ENCODE measurements at regions not wholly inside any gene's neighbourhood (a gene's known extent, or its start where the extent isn't known, plus 50 kb on each side); places are given as distances from the start of the nearest gene placed in this dataset.

DNA sequence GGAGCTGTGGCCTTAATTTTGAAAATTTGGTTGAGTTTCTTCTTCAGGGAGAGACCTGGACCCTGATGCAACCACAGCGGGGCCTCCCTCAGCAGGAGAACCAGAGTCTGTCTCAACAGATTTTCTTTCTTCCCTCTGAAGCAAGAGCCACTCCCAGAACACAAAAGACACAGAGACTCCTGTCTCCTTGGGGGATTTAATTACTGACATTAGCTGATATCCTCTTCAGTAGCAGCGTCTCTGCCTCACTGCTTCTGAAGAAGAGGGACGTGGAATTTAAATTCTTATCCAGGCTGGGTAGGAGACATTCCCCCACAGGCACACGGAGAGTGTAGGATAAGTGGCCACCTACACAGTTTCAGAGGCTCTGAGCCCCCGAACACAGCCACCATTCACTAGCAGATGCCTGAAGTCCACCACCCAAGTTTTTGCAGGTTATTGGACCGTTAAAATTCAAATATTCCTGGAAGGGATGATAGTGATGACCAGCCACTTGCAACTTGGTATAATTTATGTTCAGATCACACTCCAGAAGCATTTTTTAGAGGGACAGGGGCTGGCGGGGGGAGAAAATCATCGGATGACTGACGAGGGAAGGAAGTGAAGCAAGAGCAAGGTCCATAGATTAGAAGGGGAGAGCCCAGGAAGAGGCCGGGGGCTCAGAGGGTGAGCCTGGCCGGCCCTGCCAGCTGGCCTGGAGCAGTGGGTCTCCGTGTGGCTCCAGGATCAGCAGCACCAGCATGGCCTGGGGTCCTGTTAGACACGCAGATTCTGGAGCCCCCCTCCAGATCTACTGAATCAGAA lies 109.7 kb downstream of the BDH1 start:
- H3K36me3 ChIP-seq: no peaks in the 10 kb centered on the region
- H3K4me3 ChIP-seq: no peak overlapping the region
- no peaks in the 10 kb centered on the region for H3K9me3 ChIP-seq
- WGBS: 86% methylated on average over 11 of the region's 13 CpGs
- intact Hi-C loops (cut with DNase I): no loop called here
- H3K27ac ChIP-seq (replicated peaks in 1 of 4): no peak overlapping the region
- peaks cover 0 to 24% (median 0%) of the 10 kb centered on the region in 4 donors for H3K27me3 ChIP-seq
- H3K4me1 ChIP-seq: no peaks in the 10 kb centered on the region
- TF ChIP-seq POLR2A (IDR thresholded peaks at IDR 0.05; ENCODE audit: low read depth) (no peak), POLR2AphosphoS5 (IDR thresholded peaks at IDR 0.05) (no peak)
- DNase-seq (ENCODE audit: extremely low spot score): no peak

DNA sequence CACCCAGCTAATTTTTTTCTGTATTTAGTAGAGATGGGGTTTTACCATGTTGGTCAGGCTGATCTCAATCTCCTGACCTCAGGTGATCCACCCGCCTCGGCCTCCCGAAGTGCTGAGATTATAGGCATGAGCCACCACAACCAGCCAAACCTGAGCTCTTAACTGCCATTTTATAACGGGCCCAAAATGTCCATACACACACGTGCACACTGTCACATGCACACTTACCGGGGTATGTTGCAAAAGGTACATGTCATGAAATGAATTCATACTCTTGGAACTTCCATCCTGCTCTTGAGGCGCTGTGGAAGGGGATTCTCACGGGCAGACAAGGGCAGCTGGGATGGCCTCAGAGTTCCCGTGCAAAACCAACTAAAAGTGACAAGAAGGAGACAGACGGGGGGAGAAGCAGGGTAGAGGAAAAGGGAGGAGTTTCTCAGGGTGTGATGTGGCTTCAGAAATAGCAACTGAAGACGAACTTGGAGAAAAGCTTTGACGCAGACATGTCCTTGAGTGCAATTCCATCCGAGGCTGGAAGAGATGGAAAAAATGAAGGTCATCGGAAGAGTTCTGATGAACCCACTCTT lies 110.9 kb downstream of the BDH1 start:
- no peak for DNase-seq (ENCODE audit: extremely low spot score)
- H3K36me3 ChIP-seq: no peaks in the 10 kb centered on the region

DNA sequence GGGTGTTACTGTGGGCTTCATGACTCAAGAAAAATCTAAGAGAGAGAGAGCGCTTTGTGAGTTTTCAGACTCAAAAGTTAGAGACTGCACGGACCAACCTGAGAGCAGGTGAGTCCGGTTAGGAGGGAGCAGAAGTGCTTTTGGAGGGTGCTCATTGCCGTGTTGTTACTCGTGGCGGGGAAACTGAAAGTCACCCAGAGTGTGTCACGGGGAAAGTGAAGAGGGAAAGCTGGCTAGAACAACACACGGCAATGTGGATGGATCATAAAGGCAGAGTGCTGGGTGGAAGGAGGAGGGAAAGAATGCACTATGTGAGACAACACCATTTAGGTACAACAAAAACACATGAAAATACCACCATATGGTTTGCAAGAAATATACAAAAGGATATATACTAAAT lies 112.3 kb downstream of the BDH1 start:
- Histone ChIP-seq H3K27ac (replicated peaks in 1 of 4) (no peak overlapping the region), H3K36me3 (no peaks in the 10 kb centered on the region), H3K4me1 (no peaks in the 10 kb centered on the region), H3K9me3 (no peaks in the 10 kb centered on the region), H3K4me3 (no peak overlapping the region), H3K27me3 (peaks cover 0 to 48% (median 0%) of the 10 kb centered on the region in 4 donors)
- TF ChIP-seq POLR2A (IDR thresholded peaks at IDR 0.05; ENCODE audit: low read depth) (no peak), POLR2AphosphoS5 (IDR thresholded peaks at IDR 0.05) (no peak), EP300 (IDR thresholded peaks at IDR 0.05) (no peak)
- TF ChIP-seq, protein P1, sequence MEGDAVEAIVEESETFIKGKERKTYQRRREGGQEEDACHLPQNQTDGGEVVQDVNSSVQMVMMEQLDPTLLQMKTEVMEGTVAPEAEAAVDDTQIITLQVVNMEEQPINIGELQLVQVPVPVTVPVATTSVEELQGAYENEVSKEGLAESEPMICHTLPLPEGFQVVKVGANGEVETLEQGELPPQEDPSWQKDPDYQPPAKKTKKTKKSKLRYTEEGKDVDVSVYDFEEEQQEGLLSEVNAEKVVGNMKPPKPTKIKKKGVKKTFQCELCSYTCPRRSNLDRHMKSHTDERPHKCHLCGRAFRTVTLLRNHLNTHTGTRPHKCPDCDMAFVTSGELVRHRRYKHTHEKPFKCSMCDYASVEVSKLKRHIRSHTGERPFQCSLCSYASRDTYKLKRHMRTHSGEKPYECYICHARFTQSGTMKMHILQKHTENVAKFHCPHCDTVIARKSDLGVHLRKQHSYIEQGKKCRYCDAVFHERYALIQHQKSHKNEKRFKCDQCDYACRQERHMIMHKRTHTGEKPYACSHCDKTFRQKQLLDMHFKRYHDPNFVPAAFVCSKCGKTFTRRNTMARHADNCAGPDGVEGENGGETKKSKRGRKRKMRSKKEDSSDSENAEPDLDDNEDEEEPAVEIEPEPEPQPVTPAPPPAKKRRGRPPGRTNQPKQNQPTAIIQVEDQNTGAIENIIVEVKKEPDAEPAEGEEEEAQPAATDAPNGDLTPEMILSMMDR (IDR thresholded peaks at IDR 0.05): no peak
- intact Hi-C loops (cut with DNase I): no loop called here
- no peak for DNase-seq (ENCODE audit: extremely low spot score)
- 96% methylated on average over 8 of the region's 8 CpGs for WGBS

More for the DNA sequence above, 110.9 kb downstream of the BDH1 start:
- Histone ChIP-seq H3K4me3 (no peak overlapping the region), H3K4me1 (no peaks in the 10 kb centered on the region), H3K27me3 (peaks cover 0 to 34% (median 0%) of the 10 kb centered on the region in 4 donors), H3K27ac (replicated peaks in 1 of 4) (no peak overlapping the region), H3K9me3 (no peaks in the 10 kb centered on the region)
- intact Hi-C loops (cut with DNase I): no loop called here
- WGBS: 89% methylated on average over 12 of the region's 14 CpGs
- TF ChIP-seq POLR2AphosphoS5 (IDR thresholded peaks at IDR 0.05) (no peak), POLR2A (IDR thresholded peaks at IDR 0.05; ENCODE audit: low read depth) (no peak), EP300 (IDR thresholded peaks at IDR 0.05) (no peak)
- TF ChIP-seq, protein P1 (IDR thresholded peaks at IDR 0.05): no peak

DNA sequence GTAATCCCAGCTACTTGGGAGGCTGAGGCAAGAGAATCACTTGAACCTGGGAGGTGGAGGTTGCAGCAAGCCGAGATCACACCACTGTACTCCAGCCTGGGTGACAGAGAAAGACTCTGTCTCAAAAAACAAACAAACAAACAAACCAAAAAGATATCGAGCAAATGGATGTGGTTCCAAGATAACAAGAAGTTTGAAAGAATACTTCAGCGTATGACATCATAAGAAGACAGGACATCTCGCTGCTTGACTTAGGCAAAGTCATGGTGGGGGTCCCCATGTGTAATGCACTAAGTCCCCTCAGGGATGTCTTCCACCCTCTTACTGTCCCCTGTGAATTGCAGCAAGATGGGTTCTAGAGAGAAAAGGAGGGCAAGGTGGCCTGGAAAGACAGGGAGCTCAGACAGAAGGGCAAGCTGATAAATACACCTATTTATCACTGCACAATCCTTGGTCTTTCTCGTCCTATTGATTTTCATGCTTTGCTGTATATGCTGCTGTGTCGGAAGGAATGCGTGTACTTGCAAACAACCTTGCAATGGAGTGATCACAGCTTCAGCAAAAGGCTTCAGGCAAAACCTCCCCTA lies 115.0 kb downstream of the BDH1 start:
- Histone ChIP-seq H3K4me1 (no peaks in the 10 kb centered on the region), H3K27ac (replicated peaks in 1 of 4) (no peak overlapping the region), H3K4me3 (no peak overlapping the region), H3K36me3 (no peaks in the 10 kb centered on the region), H3K27me3 (peaks cover 0 to 36% (median 0%) of the 10 kb centered on the region in 4 donors), H3K9me3 (no peaks in the 10 kb centered on the region)
- intact Hi-C loops (cut with DNase I): no loop called here
- no peak for TF ChIP-seq POLR2AphosphoS5 (IDR thresholded peaks at IDR 0.05)
- no peak for TF ChIP-seq POLR2A (IDR thresholded peaks at IDR 0.05; ENCODE audit: low read depth)
- TF ChIP-seq, protein P1 (IDR thresholded peaks at IDR 0.05): no peak
- no peak for TF ChIP-seq EP300 (IDR thresholded peaks at IDR 0.05)
- no peak for DNase-seq (ENCODE audit: extremely low spot score)
- 87% methylated on average over 7 of the region's 7 CpGs for WGBS

DNA sequence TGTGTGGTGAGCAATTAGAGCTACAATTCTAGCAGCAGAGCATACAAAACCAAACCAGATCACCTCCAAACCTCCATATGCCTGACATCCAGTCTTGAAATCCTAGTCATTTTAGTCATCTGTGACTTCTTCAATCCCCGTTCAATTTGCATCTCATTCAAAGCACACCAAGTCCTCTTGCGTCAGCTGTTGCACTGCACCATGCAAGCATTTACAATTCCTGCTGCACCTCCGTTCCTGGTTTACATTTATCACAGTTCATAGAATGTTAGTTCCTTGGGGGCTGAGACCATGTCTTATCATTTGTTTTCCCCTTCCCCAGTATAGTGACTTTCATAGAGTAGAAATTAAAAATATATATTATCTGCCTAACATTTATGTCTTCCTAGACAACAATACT lies 116.9 kb downstream of the BDH1 start:
- WGBS: 95% methylated on average over 3 of the region's 3 CpGs
- Histone ChIP-seq H3K27ac (replicated peaks in 1 of 4) (no peak overlapping the region), H3K27me3 (peaks cover 0 to 29% (median 0%) of the 10 kb centered on the region in 4 donors), H3K36me3 (no peaks in the 10 kb centered on the region), H3K4me3 (no peak overlapping the region), H3K4me1 (no peaks in the 10 kb centered on the region), H3K9me3 (no peaks in the 10 kb centered on the region)
- intact Hi-C loops (cut with DNase I): no loop called here
- TF ChIP-seq, protein P1 (IDR thresholded peaks at IDR 0.05): no peak
- no peak for TF ChIP-seq EP300 (IDR thresholded peaks at IDR 0.05)
- TF ChIP-seq POLR2AphosphoS5 (IDR thresholded peaks at IDR 0.05): no peak
- TF ChIP-seq POLR2A (IDR thresholded peaks at IDR 0.05; ENCODE audit: low read depth): no peak
- DNase-seq (ENCODE audit: extremely low spot score): no peak
